Lung microvascular endothelial cell (primary cell): ENCODE measurements at regions not wholly inside any gene's neighbourhood (a gene's known extent, or its start where the extent isn't known, plus 50 kb on each side); places are given as distances from the start of the nearest gene placed in this dataset.

Experiments
- DNase-seq, 2 donors: peaks; one replicate each; pipeline versions ENCODE4 v3.0.0 to v3.0.0-alpha.2; 2010; ENCODE audit warnings: low read depth in 2 of 2

DNA sequence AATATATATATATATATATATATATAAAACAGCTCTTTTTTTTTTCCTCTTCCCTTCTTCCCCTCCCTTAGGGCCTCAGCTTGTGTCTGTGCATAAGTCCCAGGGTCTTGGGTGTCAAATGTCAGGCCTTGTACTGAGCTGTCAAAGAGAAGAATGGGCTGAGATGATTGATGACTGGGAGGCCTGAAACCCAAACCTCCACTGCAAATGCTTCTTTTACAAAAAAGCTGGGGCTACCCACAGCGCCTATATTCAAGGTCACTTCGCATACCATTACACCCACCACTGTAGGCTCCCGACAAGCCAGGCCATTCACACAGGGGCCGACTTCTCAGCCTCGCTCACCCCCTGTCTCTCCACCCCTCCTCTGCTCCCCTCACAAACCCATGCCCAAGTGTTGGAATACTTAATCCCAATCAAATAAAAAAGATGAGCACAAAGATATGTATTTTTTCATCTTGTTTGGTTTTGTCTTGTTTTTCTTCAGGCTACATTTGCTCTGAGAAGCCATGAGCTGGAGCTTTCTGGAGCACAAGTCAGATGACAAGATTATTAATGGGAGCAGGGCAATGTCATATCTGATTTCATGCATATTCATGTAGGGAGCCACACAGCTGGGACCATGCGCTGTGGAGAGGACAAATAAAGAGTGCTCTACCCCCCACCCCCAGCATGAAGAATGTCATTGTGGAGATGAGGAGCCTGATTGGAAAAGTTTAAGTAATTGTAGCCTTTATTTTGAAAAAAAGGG, 614.4 kb upstream of the NR2F2 start:
- peak in 1 of 2 donors; percentile 16 for DNase-seq

GRCh38 chr15:95716708-95717107, 613.8 kb upstream of the NR2F2 start:
- no peak for DNase-seq

- DNase-seq, result no peak
Observed at GRCh38 chr15:95718441-95718840, 612.1 kb upstream of the NR2F2 start.

- no peak for DNase-seq
Observed at GRCh38 chr15:95724908-95725633, 605.4 kb upstream of the NR2F2 start.

DNA sequence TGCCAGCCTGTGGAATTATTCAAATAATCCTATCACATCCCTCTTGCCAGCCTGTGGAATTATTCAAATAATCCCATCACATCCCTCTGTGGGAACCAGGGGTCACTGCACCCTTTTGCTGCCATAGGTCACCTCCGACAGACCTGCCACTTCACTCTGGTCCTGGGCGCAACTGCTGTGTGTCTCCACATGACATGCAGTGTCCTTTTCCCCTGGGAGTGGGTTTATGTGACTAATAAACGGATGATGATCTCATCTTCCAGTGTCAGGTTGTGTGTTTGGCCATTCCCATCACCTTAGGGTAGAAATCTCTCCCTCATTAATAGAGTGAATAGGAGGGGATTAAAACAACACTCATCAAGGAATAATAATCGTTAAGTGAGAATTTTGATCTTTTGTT, 603.6 kb upstream of the NR2F2 start:
- DNase-seq, result no peak

DNA sequence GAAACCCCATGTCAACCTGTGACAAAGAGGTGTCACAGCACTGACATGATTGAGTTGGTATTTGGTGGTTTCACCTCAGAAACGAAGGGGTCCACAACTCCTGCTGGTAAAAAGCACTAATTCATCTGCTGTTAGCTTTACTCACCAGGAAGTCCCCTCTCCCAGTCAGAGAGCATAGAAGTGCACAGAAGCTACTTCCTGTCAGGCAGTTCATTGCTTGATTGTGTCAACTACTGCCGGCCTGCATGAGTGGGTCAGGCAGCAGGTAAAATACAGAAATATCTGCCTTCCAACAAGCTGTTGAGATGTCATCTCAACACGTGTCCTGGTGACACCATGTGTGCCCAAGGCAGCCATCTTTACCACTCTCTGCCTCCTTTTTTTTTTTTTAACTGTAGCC, 596.6 kb upstream of the NR2F2 start:
- DNase-seq, result peak; percentile 45 to 66

DNA sequence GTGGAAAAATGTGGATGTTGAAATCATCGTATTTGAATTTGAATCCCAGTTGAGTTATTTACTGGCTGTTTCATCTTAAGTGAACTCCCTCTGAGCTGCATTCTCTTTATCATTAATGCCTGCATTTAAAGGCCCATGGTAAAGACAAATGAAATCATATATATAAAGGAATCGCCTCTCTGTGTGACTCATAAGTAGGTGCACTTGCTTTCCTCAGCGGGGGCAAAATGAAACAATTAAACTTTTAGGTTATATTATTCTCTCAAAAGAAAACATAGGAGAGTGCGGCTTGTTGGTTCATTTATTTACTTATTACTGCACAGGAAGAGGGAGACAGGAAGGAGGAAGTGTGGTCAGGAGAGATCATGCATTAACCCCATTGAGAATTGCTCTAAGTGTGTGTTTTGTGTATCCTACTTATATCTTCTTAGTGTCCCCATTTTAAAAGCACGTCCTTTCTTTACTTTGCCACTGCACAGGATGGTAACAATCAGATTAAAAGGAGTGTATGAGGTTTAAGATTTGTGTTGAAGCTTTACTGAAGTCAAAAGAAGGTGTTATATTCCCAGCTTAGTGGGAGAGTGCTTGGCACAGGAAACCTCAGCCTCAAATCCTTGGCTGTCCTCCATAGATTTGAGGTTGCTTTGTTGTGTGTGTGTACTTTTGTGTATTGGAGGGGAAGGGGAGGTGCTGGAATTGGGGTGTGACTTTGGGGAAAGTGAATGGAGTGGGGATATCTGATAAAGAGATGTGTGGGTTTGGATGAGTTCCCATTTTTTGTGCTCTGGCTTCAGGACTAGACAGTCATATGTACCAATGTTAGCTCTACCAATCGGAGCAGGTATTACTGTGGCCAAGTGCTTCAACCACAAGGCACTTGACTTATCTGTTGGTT, 595.8 kb upstream of the NR2F2 start:
- DNase-seq, result peak; percentile 71 to 89

DNA sequence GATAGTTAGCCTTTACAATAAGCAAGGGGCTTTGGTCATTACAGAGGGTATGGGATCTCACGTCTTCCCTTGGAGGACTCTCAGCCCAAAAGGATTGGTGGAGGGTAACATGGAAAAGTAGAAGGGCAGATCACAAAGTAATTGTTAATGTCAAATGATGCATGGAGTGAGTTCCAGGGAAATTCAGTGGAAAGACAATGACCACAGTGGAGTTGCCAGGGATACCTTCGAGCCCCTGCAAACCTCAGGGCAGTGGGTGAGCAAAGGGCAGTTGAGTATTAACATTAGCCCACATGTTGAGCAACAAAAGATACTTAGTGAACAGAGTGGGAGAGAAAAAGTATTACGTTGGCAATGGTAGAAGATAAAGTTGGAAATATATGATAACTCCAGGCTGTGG, 593.4 kb upstream of the NR2F2 start:
- no peak for DNase-seq

DNA sequence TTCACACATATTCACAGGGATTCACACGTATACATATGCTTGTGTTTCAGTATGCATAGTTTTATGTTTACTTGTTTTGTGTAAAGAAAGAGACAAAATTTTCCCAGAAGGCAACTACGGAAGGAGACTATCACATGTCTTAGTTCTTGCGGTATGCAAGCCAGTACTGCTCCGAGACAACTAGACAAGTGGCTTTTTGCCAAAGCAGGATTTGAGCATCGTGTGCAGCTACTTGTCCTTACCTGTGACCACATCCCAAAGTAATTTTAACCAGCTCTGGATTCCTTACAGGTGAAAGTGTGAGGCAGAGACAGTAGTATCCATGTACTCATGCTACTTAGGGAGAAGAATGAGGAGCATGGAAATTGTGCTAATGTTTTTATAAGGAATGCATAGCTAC, 591.4 kb upstream of the NR2F2 start:
- DNase-seq, result no peak

DNA sequence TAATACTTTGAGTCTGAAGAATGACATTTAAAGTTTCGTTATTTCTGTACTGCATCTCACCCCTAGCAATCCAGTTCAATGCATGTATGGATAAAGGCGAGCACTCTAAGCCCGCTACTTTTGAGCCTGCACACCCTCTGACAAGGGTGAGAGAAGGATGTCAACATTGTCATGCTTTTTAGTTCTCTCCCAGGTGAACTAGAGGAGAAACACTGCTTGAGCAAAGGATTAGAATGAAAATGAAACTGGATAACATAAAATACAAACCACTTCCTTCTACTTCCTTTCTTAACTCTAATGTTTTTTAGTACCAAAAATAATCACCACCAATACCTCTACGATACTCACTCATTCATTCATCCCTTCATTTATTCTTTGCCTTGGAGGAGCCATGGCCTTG, 588.7 kb upstream of the NR2F2 start:
- no peak for DNase-seq

DNA sequence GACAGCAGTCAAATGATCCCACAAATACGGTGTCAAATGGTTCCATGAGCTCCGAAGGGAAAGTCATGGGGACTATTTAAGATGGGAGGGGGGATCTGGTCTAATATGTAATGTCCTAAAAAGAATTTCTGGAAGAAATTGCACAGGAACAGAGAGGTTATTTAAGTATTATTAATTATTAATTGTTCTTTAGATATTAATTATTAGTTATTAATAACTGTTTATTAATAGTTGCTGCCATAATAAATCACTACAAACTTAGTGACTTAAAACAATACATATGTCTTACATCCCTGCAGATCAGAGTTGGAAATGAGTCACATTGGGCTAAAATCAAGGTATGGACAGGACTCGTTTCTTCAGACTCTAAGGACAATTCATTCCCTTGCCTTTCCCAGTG, 588.2 kb upstream of the NR2F2 start:
- DNase-seq, result no peak

DNA sequence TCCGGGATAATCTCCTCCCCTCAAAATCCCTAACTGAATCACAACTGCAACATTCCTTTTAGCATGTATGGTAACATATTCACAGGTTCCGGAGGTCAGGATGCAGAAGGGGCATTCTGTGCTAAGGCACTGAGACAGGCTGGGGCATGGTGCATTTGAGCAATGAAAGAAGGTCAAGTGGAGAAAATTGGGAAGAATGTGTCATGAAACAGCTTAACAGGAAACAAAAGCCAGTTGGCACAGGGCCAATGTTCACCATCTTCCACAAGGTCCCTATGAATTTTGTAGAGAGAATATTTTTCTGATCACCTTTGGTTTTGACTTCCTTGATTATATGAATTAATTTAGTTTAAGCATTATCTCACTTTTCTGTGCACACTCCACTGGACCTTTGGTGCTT, 587.7 kb upstream of the NR2F2 start:
- peak; percentile 26 to 72 for DNase-seq

GRCh38 chr15:95757171-95757570, 573.3 kb upstream of the NR2F2 start:
- DNase-seq, result no peak

GRCh38 chr15:95758451-95758850, 572.0 kb upstream of the NR2F2 start:
- no peak for DNase-seq

GRCh38 chr15:95758851-95759250, 571.6 kb upstream of the NR2F2 start:
- DNase-seq, result no peak

DNA sequence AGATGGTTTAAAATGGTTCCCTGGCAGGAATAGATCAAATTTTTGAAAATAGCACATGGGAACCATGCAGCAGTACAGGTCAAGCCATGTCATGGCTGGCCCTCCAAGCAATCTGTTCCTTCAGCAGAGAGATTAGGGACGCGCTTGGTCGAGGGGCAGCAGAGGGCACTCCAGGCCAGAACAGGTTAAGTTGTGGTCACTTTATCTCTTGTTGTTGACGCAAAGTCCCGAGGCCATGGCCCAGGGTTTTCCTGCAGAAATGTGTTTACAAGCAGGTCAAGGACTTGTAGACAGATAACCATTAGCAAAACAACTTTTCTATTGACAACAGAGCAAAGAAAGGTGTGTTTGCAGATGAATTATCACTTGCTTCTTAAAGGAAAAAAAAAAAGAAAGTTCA, 570.0 kb upstream of the NR2F2 start:
- DNase-seq, result peak in 1 of 2 donors; percentile 17

DNA sequence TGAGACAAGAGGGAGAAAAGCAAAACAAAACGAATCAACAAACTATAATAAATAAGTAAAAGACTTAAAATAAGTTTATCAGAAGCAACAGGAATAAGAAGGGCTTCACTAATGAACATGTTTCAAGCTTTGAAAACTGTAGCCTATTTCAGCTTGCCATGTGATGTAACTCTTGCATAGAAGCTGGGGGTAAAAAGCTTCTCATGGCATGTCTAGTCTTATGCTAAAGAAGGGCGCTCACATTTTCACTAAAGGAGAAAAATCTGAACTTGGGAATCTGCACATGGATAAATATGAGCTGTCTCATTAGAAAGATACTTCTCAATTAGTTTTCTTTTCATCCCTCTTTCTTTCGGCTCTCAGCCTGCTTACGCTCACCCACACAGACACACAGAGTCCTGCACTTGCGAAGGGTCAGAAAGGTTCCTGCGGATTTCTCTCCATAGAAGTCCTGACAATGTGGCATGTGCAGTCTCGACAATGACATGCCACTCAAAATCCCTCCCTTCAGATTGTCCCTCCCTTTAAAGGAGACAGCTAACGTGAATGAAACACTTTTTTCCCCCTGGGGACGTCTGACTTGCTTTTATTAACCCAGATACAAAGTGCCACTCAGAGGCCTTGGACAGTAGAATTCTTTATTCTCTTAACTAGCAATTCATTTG, 568.9 kb upstream of the NR2F2 start:
- DNase-seq, result no peak

DNA sequence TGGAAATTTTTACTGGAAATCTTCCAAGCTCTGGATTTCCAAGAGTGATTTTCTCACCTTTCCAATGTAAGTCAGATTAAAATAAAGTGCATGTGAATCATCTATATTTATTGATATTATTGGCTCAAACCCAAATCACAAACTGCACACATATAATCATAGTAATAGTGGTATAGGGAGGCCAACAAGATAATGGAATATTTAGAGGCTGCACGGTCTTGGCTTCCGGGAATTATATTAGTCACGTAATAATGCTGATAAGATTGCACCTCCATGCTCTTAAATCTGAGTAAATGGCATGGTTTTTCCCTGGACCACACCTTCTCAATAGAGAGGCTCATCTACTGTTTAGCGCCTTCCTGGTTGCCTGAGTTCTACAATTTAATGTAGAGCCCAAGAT, 567.1 kb upstream of the NR2F2 start:
- peak in 1 of 2 donors; percentile 82 for DNase-seq

GRCh38 chr15:95765161-95765560, 565.3 kb upstream of the NR2F2 start:
- no peak for DNase-seq

- peak; percentile 64 to 87 for DNase-seq
Observed at GRCh38 chr15:95770196-95770595, 560.3 kb upstream of the NR2F2 start.

- no peak for DNase-seq
Observed at GRCh38 chr15:95772982-95773381, 557.5 kb upstream of the NR2F2 start.

- no peak for DNase-seq
Observed at GRCh38 chr15:95784508-95784907, 546.0 kb upstream of the NR2F2 start.
